Kidney glomerular epithelial cell (primary cell): ENCODE measurements at regions not wholly inside any gene's neighbourhood (a gene's known extent, or its start where the extent isn't known, plus 50 kb on each side); places are given as distances from the start of the nearest gene placed in this dataset.

Source experiments
- DNase-seq: peaks from one replicate; lab custom pipeline; 2025; lab: John Stamatoyannopoulos, UW

DNA sequence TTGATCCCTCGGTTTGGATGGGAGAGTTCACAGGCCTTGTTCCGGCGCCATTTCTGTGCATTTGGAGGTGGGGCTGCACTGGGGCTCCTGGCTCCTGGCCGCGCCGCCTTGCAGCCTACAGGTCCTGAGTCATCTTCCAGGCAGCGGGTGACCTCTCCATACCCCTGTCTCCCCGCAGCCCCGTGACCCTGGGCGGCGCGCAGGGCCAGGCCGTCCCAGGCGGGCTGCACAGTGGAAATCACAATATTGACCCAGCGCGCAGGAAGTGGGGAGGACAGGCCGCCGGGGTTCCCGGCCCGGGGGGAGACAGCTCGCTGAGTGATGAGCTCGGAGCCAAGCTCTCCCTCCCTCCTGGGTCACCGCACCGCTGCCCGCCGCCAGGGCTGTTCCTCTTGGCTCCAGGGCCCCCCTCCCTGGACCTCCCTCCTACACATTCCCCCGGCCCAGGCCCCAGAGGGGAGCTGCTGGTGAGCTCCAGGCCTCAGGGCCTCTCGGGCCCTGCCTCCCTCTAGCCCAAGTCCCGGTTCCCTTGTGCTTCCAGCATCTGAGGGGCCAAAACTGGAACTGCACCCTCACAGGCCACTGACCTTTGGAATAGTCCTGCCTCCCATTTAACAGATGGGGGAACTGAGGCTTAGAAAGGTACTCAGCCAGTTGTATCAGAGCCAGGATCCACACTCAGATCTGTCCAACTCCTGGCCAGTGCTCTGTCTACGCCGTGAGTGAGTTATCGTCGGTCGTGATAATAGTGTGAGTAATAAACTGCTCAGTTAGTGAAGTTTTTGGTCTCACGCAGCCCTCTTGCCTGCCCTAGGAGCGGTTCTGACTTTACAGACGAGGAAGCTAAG lies 142.9 kb upstream of the WNT4 start:
- peak; percentile 62 for DNase-seq

GRCh38 chr1:22286491-22286890 lies 143.6 kb upstream of the WNT4 start:
- no peak for DNase-seq

GRCh38 chr1:22287273-22287672 lies 144.4 kb upstream of the WNT4 start:
- DNase-seq = no peak

- no peak for DNase-seq
These were observed 145.1 kb upstream of the WNT4 start for GRCh38 chr1:22287946-22288520.

- DNase-seq = no peak
These were observed 145.8 kb upstream of the WNT4 start for GRCh38 chr1:22288593-22289241.

GRCh38 chr1:22289307-22289995 lies 146.6 kb upstream of the WNT4 start:
- no peak for DNase-seq

DNA sequence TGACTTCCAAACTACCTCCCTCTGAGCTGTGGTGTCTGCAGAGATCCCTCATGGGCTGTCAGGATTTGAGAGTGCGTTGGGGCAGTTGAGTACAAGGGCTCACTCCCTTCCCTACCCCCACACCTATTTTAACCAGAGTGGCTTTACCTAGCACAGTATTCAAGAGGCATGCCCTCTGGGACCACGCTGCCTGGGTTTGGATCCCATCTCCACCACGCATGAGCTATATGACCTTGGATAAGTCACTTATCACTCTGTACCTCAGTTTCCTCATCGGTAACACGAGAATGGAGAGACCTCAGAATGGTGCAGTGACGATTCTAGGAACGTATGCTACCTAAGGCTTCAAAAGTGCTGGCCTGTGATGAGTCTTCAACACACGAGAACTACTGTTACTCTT lies 147.3 kb upstream of the WNT4 start:
- no peak for DNase-seq

DNA sequence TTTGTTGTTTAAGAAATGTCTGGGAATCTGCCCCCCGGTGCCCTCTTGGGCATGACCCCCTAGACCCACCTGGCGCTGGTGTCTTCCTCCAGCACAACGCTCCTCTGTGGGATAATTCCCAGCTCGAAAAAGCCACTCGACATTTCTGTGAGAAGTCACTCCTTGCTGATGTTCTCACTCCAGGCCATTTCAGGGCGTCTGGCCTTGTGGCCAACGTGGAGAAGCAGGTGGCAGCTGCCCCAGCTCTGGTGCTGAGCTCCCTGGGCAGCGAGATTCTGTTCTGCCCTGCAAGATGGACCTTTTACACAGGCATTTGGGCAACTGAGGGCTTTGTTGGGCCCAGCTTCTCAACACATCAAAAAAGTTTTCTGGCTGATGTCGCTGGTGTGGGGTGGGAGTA lies 147.7 kb upstream of the WNT4 start:
- DNase-seq = no peak

- DNase-seq = no peak
These were observed 148.2 kb upstream of the WNT4 start for GRCh38 chr1:22291057-22291456.

GRCh38 chr1:22291494-22291893 lies 148.6 kb upstream of the WNT4 start:
- DNase-seq = no peak

- DNase-seq = no peak
These were observed 149.3 kb upstream of the WNT4 start for GRCh38 chr1:22292011-22292788.

- no peak for DNase-seq
These were observed 152.5 kb upstream of the WNT4 start for GRCh38 chr1:22295396-22295795.

GRCh38 chr1:22295856-22296255 lies 153.0 kb upstream of the WNT4 start:
- DNase-seq = no peak

DNA sequence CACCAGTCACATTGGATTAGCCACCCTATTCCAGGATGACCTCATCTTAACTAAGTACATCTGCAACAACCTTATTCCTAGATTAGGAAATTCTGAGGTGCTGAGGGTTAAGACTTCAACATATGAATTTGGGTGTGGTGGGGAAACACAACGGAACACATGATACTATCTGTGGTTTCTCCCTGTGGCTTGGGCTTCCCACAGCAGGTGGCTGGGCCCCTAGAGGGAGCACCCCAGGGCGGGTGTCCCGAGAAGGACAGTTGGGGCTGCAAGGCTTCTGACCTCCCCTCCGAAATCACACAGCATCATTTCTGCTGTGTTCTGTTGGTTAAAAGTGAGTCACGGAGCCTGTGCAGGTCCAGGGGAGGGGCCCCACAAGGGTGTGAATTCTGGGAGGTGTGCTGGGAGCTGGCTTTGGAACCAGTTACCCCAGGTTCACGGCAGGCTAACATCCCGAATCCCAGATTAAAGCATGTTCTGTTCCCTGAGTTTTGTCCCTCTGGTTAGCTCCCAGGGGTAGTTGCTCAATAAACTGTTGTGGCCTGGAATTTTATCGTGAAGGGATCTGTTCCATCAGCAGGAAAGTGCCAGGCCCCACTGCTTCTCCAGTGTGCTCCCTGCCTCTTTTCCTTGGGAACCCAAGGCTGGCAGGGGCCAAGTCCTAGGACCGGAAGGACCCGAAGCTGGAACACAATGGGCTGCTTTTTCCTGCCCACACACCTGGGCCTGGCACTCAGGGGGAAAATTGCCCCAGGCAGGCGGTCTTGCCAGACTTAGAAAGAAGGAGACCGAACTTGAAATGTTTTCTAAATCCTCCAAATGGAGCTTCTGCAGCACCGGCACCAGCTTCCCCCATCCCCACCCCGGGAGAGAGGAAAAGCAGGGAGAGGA lies 154.0 kb upstream of the WNT4 start:
- no peak for DNase-seq

DNA sequence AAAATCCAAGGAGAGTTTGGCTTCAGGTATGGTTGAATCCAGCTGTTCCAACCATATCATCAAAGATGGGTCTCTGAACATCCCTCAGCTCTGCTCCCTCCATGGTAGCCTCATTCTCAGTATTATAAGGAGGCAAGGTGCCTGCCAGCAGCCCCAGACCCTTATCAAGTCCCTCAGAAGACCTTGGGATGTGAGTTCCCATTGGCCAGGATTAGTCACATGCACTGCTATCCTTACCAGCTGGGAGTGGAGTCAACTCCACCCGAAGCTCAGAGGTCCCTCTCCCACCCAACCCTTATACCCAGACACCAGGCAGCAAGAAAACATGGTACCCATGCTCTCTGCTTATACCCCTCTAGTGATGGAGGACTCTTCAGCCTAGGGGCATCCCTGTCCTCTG lies 153.7 kb upstream of the ZBTB40 start:
- DNase-seq = no peak

GRCh38 chr1:22303816-22304215 lies 147.8 kb upstream of the ZBTB40 start:
- no peak for DNase-seq

- no peak for DNase-seq
These were observed 142.1 kb upstream of the ZBTB40 start for GRCh38 chr1:22309572-22309971.

DNA sequence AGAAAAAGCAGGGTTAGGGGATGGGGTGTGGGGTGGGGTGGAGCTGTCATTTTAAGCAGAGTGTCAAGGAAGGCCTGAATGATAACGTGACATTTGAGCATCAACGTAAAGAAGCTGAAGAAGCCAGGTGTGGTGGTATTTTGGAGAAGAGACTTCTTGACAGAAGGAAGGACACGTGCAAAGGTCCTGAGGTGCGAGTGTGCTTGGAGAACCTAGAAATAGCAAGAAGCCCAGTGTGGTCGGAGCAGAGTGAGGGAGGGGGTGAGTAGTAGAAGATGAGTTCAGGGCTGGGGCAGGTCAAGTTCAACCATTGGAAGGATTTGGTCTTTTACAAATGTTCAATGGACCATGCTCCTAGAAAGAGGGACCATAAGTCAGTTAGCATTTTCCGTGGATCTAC lies 140.2 kb upstream of the ZBTB40 start:
- DNase-seq = no peak

GRCh38 chr1:22313321-22313720 lies 138.3 kb upstream of the ZBTB40 start:
- no peak for DNase-seq

GRCh38 chr1:22314706-22315105 lies 136.9 kb upstream of the ZBTB40 start:
- no peak for DNase-seq
